NCI-H128 (cell line): ENCODE measurements at regions not wholly inside any gene's neighbourhood (a gene's known extent, or its start where the extent isn't known, plus 50 kb on each side); places are given as distances from the start of the nearest gene placed in this dataset.
"Not testable (repeated sequence)": the region's sequence is repeated elsewhere in the genome, so short reads cannot be mapped to it uniquely, and the experiment has no call there.

Source experiments
- DNase-seq: peaks from one replicate; lab custom pipeline; 2025; ENCODE audit not compliant: unreplicated experiment; lab: John Stamatoyannopoulos, UW

GRCh38 chr12:13924286-13924685 is 57.1 kb downstream of the GRIN2B start:
- DNase-seq = no peak

DNA sequence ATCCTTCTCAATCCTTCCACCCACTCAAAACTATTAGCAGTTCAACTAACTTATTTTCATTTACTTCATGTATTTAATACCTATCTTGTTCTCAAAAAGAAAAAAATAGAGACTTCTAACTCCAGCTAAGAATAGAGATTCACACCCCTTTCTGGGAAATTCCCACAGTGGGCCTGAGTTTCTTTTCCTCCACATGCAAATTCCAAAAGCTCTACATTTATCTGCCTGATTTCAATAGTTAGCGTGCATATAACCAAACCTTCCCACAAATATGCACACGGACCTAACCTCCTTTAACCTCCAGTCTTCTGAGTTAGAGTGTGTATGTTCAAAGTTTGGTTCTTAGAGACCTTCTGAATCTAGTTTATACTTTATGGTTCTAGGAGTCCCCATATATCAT is 62.5 kb downstream of the GRIN2B start:
- no peak for DNase-seq

DNA sequence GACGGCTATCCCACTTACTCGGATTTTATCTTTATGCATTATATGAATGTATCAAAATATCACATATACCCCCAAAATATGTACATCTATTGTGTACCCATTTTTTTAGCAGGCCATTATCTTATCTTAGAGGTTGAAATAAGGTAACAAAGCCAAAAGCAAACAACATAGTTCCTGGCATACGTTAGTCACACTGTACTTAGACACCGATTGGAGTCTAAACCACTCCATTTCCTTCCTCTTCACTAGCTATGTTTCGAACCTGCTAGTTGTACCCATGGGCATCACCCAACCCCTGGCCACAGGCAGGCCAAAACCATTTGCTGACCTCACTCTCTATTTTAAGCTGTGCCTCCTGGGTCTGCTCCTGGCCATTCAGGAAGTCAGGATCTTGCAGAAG is 66.3 kb downstream of the GRIN2B start:
- DNase-seq = no peak

GRCh38 chr12:13913371-13913770 is 68.0 kb downstream of the GRIN2B start:
- DNase-seq = no peak

DNA sequence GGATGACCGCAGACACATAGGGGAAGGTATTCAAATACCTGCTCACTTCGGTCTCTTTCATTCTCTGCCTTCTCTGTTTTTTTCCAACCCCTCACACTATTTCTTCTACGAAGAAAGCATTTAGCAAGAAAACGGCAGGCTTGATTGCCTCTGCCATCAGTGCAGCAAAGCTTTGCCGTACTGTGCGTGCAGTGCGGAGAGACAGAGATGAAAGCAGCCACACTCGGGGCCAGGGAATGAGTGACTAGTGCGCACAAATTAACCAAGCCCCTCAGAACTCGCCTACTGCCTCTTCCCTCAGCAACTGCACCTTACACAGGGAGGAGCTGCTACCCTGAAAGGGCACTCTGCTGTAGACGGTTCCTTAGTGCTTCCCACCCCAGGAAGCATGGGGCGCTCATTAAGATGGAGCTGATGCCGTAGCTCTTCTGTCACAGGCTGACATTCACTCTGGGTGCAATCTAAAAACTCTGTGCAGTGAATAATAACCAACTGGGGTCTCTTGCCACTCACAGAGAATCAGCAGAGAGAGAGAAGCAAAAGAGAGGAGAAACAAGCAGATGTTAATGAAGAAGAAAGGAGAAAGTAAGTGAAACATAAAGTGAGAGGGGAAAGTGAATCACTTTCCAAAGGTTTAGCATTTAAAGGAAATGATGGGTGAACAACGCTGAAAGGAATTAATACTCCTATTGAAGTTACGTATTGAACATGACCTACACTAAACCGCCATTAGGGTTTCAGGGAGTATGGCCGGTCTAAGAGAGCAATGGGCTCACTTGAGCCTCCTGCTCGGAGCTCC is 69.4 kb downstream of the GRIN2B start:
- DNase-seq = no peak

DNA sequence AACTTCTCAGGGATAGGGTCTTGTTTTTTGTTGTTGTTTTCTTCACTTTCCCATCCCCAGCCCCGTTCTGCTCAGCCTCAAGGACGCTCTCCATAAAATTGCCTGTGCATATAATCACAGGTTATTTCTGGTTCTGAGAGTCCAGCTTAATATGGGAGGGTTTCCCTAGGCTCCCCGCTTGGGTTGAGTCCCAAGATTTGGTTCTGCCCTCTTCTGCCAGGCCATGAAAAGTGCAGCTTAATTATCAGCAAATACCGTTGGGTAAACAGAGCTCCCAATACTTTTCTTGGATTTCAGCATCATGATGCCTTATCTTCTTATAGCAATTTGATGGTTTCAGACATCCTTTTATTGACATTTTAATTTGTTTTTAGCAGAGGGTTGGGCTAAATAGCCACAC is 75.6 kb downstream of the GRIN2B start:
- no peak for DNase-seq

GRCh38 chr12:13900718-13901117 is 80.7 kb downstream of the GRIN2B start:
- no peak for DNase-seq

GRCh38 chr12:13898387-13898786 is 83.0 kb downstream of the GRIN2B start:
- DNase-seq = not testable (repeated sequence)

DNA sequence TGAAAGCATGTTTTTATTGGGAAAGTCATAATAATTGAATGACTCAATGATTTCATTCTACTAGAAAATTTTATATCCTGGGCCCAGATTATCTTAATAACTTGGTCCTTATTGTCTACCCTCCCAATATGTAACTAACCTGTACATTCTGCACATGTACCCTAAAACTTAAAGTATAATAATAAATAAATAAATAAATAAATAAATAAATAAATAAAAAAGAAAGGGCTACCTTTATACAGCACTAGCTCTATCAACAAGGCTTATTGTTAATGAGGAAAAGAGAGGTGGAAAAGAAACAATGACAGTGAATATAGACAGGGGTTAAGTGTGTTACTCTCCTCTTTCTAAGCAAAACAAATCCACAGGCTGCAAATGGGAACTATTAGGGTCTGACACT is 83.6 kb downstream of the GRIN2B start:
- no peak for DNase-seq

GRCh38 chr12:13896063-13896626 is 85.3 kb downstream of the GRIN2B start:
- no peak for DNase-seq

DNA sequence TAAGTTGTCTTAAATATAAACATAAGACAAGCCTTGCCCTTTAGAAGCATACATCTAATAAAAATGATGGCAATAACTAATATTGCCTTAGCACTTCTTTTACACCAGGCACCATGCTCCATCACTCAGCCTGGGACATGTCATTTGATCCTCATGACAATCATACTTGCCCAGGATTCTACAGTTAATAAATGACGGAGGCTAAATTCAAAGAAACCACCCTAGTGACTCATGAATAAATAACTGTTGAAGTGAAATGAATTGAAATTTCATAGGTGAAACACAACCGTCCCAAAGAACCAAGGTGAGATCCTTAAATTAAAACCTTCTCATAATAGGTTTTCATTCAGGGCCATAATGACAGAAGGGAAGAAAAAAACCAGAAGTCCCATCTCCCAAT is 89.5 kb downstream of the GRIN2B start:
- DNase-seq = no peak

GRCh38 chr12:13890943-13891342 is 90.5 kb downstream of the GRIN2B start:
- DNase-seq = no peak

GRCh38 chr12:13887779-13888388 is 93.5 kb downstream of the GRIN2B start:
- DNase-seq = no peak

- DNase-seq = no peak
Observed at GRCh38 chr12:13882176-13882575, 99.2 kb downstream of the GRIN2B start.

GRCh38 chr12:13880613-13881012 is 100.8 kb downstream of the GRIN2B start:
- no peak for DNase-seq

- DNase-seq = no peak
Observed at GRCh38 chr12:13875744-13876143, 105.7 kb downstream of the GRIN2B start.

- DNase-seq = no peak
Observed at GRCh38 chr12:13870255-13870654, 111.1 kb downstream of the GRIN2B start.

DNA sequence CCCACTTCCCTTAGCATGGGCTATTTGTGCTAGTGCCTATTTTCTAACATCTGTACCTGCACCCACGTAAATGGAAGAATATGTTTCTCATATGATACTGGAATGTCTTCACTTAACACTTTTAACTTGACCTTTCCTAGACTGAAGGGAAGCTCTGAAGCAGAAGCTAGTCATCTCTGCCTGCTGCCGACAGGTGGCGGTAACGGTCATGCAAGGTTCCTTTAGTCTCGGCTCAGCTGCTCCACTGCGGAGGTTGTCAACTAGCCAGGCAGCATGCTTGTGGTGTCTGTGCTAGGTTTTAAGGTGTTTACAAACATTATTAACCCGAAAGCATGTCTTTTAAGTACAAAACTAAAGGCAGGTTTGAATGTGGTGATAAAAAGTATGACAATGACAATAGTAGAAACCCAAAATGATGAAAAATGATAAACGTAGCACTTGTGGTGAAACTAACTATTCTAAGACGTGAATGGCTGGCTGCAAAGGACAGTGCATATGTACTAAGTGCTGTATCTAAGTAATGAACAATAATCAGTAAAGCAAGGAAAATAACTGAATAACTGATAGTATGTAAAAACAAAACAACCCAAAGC is 117.2 kb downstream of the GRIN2B start:
- peak; percentile 63 for DNase-seq

DNA sequence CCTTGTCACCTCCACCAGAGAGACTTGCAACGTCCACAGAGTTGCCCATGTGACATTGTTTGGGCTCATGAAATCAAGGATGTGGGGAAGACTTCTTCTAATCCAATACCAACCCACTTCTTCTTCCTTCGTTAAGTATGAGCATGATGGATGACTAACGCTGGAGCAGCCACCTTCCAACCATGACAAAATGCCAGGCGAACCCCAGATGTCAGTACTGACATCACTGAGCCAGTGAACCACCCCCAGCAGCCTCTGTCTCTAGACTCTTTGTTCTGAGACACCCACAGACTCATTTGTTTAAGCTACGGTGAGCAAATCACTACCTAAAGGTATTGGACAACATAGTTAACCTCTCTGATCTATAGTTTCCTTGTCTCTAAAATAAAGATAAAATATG is 123.7 kb downstream of the GRIN2B start:
- no peak for DNase-seq

GRCh38 chr12:13853471-13853870 is 127.9 kb downstream of the GRIN2B start:
- DNase-seq = no peak

- no peak for DNase-seq
Observed at GRCh38 chr12:13851828-13852227, 129.6 kb downstream of the GRIN2B start.

- DNase-seq = no peak
Observed at GRCh38 chr12:13849456-13849855, 131.9 kb downstream of the GRIN2B start.
